ENCODE measurements at regions not wholly inside any gene's neighbourhood (a gene's known extent, or its start where the extent isn't known, plus 50 kb on each side); places are given as distances from the start of the nearest gene placed in this dataset.

GRCh38 chr6:3541006-3541585 is 84.2 kb upstream of the SLC22A23 start:
- TF ChIP-seq, protein P1, sequence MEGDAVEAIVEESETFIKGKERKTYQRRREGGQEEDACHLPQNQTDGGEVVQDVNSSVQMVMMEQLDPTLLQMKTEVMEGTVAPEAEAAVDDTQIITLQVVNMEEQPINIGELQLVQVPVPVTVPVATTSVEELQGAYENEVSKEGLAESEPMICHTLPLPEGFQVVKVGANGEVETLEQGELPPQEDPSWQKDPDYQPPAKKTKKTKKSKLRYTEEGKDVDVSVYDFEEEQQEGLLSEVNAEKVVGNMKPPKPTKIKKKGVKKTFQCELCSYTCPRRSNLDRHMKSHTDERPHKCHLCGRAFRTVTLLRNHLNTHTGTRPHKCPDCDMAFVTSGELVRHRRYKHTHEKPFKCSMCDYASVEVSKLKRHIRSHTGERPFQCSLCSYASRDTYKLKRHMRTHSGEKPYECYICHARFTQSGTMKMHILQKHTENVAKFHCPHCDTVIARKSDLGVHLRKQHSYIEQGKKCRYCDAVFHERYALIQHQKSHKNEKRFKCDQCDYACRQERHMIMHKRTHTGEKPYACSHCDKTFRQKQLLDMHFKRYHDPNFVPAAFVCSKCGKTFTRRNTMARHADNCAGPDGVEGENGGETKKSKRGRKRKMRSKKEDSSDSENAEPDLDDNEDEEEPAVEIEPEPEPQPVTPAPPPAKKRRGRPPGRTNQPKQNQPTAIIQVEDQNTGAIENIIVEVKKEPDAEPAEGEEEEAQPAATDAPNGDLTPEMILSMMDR (IDR thresholded peaks at IDR 0.05): no peak
- TF ChIP-seq POLR2AphosphoS5 (IDR thresholded peaks at IDR 0.05) (no peak), POLR2A (IDR thresholded peaks at IDR 0.05) (no peak), EP300 (IDR thresholded peaks at IDR 0.05) (no peak)

Data from upper lobe of left lung (tissue), 4 donors.